Testis (tissue), 2 donors: ENCODE measurements at regions not wholly inside any gene's neighbourhood (a gene's known extent, or its start where the extent isn't known, plus 50 kb on each side); places are given as distances from the start of the nearest gene placed in this dataset.

Experiments
- POLR2A ChIP-seq: fragments of 450-650 bp; IDR thresholded peaks from one replicate; pipeline ENCODE4 v1.6.1; 2017; ENCODE audit warnings: antibody characterized with exemption, mild to moderate bottlenecking, moderate library complexity
- TF ChIP-seq, protein P1 (sequence below), 3 experiments: fragments of 450-650 bp in 2 of 3; fragments of 200-600 bp in 1 of 3; sonication (generic) in 1 of 3; IDR thresholded peaks; one replicate each; pipeline ENCODE4 v1.5.1; 2016 to 2019; ENCODE audit warnings: antibody characterized with exemption in 3 of 3, mild to moderate bottlenecking in 2 of 3, moderate library complexity in 1 of 3

GRCh38 chr1:112788561-112788960 is 73.4 kb upstream of the PPM1J start:
- TF ChIP-seq, protein P1, sequence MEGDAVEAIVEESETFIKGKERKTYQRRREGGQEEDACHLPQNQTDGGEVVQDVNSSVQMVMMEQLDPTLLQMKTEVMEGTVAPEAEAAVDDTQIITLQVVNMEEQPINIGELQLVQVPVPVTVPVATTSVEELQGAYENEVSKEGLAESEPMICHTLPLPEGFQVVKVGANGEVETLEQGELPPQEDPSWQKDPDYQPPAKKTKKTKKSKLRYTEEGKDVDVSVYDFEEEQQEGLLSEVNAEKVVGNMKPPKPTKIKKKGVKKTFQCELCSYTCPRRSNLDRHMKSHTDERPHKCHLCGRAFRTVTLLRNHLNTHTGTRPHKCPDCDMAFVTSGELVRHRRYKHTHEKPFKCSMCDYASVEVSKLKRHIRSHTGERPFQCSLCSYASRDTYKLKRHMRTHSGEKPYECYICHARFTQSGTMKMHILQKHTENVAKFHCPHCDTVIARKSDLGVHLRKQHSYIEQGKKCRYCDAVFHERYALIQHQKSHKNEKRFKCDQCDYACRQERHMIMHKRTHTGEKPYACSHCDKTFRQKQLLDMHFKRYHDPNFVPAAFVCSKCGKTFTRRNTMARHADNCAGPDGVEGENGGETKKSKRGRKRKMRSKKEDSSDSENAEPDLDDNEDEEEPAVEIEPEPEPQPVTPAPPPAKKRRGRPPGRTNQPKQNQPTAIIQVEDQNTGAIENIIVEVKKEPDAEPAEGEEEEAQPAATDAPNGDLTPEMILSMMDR (IDR thresholded peaks at IDR 0.05) = no peak
- no peak for TF ChIP-seq POLR2A
